CD14-positive monocyte (primary cell): ENCODE measurements at regions not wholly inside any gene's neighbourhood (a gene's known extent, or its start where the extent isn't known, plus 50 kb on each side); places are given as distances from the start of the nearest gene placed in this dataset.

ENCODE experiments used
- DNase-seq, 3 donors: peaks; one replicate each; pipeline ENCODE4 v3.0.0-alpha.2; 2011 to 2022
- H2AFZ ChIP-seq: 2 replicates; pipeline ENCODE4 v1.6.0; 2012; ENCODE audit warnings: mild to moderate bottlenecking, low read depth, low read length, inconsistent platforms; ENCODE audit not compliant: insufficient read depth, poor library complexity, severe bottlenecking
- H3K27ac ChIP-seq, 2 donors: 1 replicate in 1 of 2; 2 replicates in 1 of 2; pipeline ENCODE4 v1.5.1; 2012 to 2013; ENCODE audit warnings: low read length in 2 of 2, control low read depth in 1 of 2, inconsistent platforms in 1 of 2, low read depth in 1 of 2, mild to moderate bottlenecking in 1 of 2
- H3K27me3 ChIP-seq, 2 donors: one replicate each; pipeline versions ENCODE4 v1.6.0 to v1.6.1; 2011 to 2013; ENCODE audit warnings: low read length in 2 of 2; ENCODE audit not compliant: control insufficient read depth in 2 of 2, insufficient read depth in 2 of 2
- H3K36me3 ChIP-seq, 2 donors: replicated peaks in 1 of 2; 1 replicate in 1 of 2; 2 replicates in 1 of 2; pipeline versions ENCODE4 v1.5.1 to v1.6.1; 2012 to 2013; ENCODE audit warnings: low read length in 2 of 2, control low read depth in 1 of 2, inconsistent platforms in 1 of 2, mild to moderate bottlenecking in 1 of 2; ENCODE audit not compliant: insufficient read depth in 2 of 2, control insufficient read depth in 1 of 2
- H3K4me1 ChIP-seq, 2 donors: 1 replicate in 1 of 2; 2 replicates in 1 of 2; pipeline versions ENCODE4 v1.5.1 to v1.6.1; 2012 to 2013; ENCODE audit warnings: low read length in 2 of 2, control low read depth in 1 of 2, inconsistent platforms in 1 of 2, mild to moderate bottlenecking in 1 of 2, moderate library complexity in 1 of 2; ENCODE audit not compliant: insufficient read depth in 2 of 2, control insufficient read depth in 1 of 2
- H3K4me2 ChIP-seq: replicated peaks from 2 replicates; pipeline ENCODE3; 2012; ENCODE audit warnings: low read length, moderate library complexity, mild to moderate bottlenecking; ENCODE audit not compliant: poor library complexity, severe bottlenecking; ENCODE audit errors: extremely low read depth
- H3K4me3 ChIP-seq, 3 experiments: fragments of 200-600 bp in 1 of 3; sonication (generic) in 1 of 3; replicated peaks in 1 of 3; 1 replicate in 2 of 3; 2 replicates in 1 of 3; pipeline ENCODE4 v1.5.1; 2011 to 2013; ENCODE audit warnings: low read length in 3 of 3, mild to moderate bottlenecking in 3 of 3, control low read depth in 2 of 3, low read depth in 2 of 3, inconsistent platforms in 1 of 3, moderate library complexity in 1 of 3
- H3K79me2 ChIP-seq: 2 replicates; pipeline ENCODE4 v1.6.0; 2012; ENCODE audit warnings: mild to moderate bottlenecking, control low read depth, inconsistent platforms, low read length, moderate library complexity; ENCODE audit not compliant: insufficient read depth
- H3K9ac ChIP-seq: 2 replicates; pipeline ENCODE4 v1.6.0; 2017; ENCODE audit warnings: low read length, mild to moderate bottlenecking; ENCODE audit not compliant: insufficient read depth, poor library complexity, severe bottlenecking
- H3K9me3 ChIP-seq, 2 donors: replicated peaks in 1 of 2; 1 replicate in 1 of 2; 2 replicates in 1 of 2; pipeline versions ENCODE4 v1.5.1 to v1.6.1; 2012 to 2013; ENCODE audit warnings: low read length in 2 of 2, control low read depth in 1 of 2; ENCODE audit not compliant: control insufficient read depth in 1 of 2, insufficient read depth in 1 of 2
- H4K20me1 ChIP-seq: 2 replicates; pipeline ENCODE4 v1.6.0; 2012; ENCODE audit warnings: mild to moderate bottlenecking, low read length, control low read depth, moderate library complexity; ENCODE audit not compliant: insufficient read depth
- H3K27ac Mint-ChIP-seq, 7 donors: one replicate each; pipeline ENCODE4 v1.8.0; 2020; ENCODE audit warnings: mild to moderate bottlenecking in 7 of 7, mixed read lengths in 7 of 7, moderate library complexity in 6 of 7, inconsistent platforms in 2 of 7
- H3K27me3 Mint-ChIP-seq, 3 donors: one replicate each; pipeline ENCODE4 v1.8.0; 2021 to 2022; ENCODE audit warnings: low read depth in 3 of 3, mild to moderate bottlenecking in 3 of 3, mixed read lengths in 3 of 3, moderate library complexity in 3 of 3, inconsistent platforms in 1 of 3
- H3K36me3 Mint-ChIP-seq, 2 donors: one replicate each; pipeline ENCODE4 v1.8.0; 2020; ENCODE audit warnings: mixed read lengths in 2 of 2, inconsistent platforms in 1 of 2, mild to moderate bottlenecking in 1 of 2
- H3K4me1 Mint-ChIP-seq: one replicate; pipeline ENCODE4 v1.8.0; 2020; ENCODE audit warnings: mild to moderate bottlenecking, mixed read lengths
- H3K4me3 Mint-ChIP-seq, 2 donors: one replicate each; pipeline ENCODE4 v1.8.0; 2020; ENCODE audit warnings: mild to moderate bottlenecking in 2 of 2, mixed read lengths in 2 of 2, moderate library complexity in 1 of 2
- H3K9me3 Mint-ChIP-seq, 7 donors: one replicate each; pipeline ENCODE4 v1.8.0; 2020 to 2022; ENCODE audit warnings: mixed read lengths in 7 of 7, mild to moderate bottlenecking in 6 of 7, moderate library complexity in 6 of 7, inconsistent platforms in 2 of 7
- CTCF ChIP-seq: fragments of 200-600 bp; IDR thresholded peaks from one replicate; pipeline ENCODE4 v1.8.0; 2022; ENCODE audit warnings: antibody characterized with exemption, mild to moderate bottlenecking
- WGBS: methylation state at CpG from one replicate; pipeline ENCODE4 v1.1.5; 2013; ENCODE audit warnings: missing lambda C conversion rate; ENCODE audit not compliant: insufficient coverage; 5-methylcytosine and 5-hydroxymethylcytosine counted together
- intact Hi-C, 2 donors: fragments of 100-400 bp; cut with micrococcal nuclease; formaldehyde crosslinking; loops; one replicate each; pipeline versions ENCODE4 v1.15.0 to v1.15.1; 2023

- peaks cover 0 to 12% of the 10 kb centered on the region in 2 donors for H3K9me3 ChIP-seq
- H3K36me3 ChIP-seq: no peaks in the 10 kb centered on the region
- H2AFZ ChIP-seq: no peak overlapping the region
- WGBS: 95% methylated on average over 11 of the region's 11 CpGs
- intact Hi-C loops: no loop called here
- H3K4me3 ChIP-seq: no peak overlapping the region
- H3K79me2 ChIP-seq: no peaks in the 10 kb centered on the region
- H3K4me1 Mint-ChIP-seq: no peaks in the 10 kb centered on the region
- H3K4me1 ChIP-seq: no peaks in the 10 kb centered on the region
- no peak overlapping the region for H3K4me3 Mint-ChIP-seq
- H3K27me3 Mint-ChIP-seq: peaks cover 0 to 3% (median 0%) of the 10 kb centered on the region in 3 donors
- no peak overlapping the region for H3K27ac Mint-ChIP-seq
- no peak overlapping the region for H3K27ac ChIP-seq
- no peaks in the 10 kb centered on the region for H3K36me3 Mint-ChIP-seq
- TF ChIP-seq CTCF: no peak
- no peak overlapping the region for H3K9ac ChIP-seq
- H3K27me3 ChIP-seq: no peaks in the 10 kb centered on the region
- no peak overlapping the region for H3K4me2 ChIP-seq
- no peak for DNase-seq
- H3K9me3 Mint-ChIP-seq: peaks cover 9 to 24% (median 11%) of the 10 kb centered on the region in 7 donors
- no peaks in the 10 kb centered on the region for H4K20me1 ChIP-seq
Measured at GRCh38 chr15:53910852-53911251, 67.4 kb upstream of the UNC13C start.

GRCh38 chr15:53910236-53910849 lies 67.9 kb upstream of the UNC13C start:
- WGBS: 94% methylated on average over 6 of the region's 12 CpGs
- Histone ChIP-seq H3K4me2 (no peak overlapping the region), H3K36me3 (no peaks in the 10 kb centered on the region), H2AFZ (no peak overlapping the region), H4K20me1 (no peaks in the 10 kb centered on the region), H3K9me3 (peaks cover 0 to 12% of the 10 kb centered on the region in 2 donors), H3K4me1 (no peaks in the 10 kb centered on the region), H3K4me3 (no peak overlapping the region), H3K27me3 (no peaks in the 10 kb centered on the region), H3K27ac (no peak overlapping the region), H3K79me2 (no peaks in the 10 kb centered on the region), H3K9ac (no peak overlapping the region)
- Mint-ChIP-seq H3K27me3 (peaks cover 0 to 3% (median 0%) of the 10 kb centered on the region in 3 donors), H3K36me3 (no peaks in the 10 kb centered on the region), H3K9me3 (peaks cover 9 to 24% (median 11%) of the 10 kb centered on the region in 7 donors), H3K27ac (no peak overlapping the region), H3K4me3 (no peak overlapping the region), H3K4me1 (no peaks in the 10 kb centered on the region)
- DNase-seq: no peak
- no peak for TF ChIP-seq CTCF
- intact Hi-C loops: no loop called here
